H1 (cell line): ENCODE measurements at regions not wholly inside any gene's neighbourhood (a gene's known extent, or its start where the extent isn't known, plus 50 kb on each side); places are given as distances from the start of the nearest gene placed in this dataset.

Source experiments
- CTCF ChIA-PET: fragments of 300-600 bp; sonication (Branson Sonifier 250); formaldehyde crosslinking; loops from one replicate; lab custom pipeline; 2021; ENCODE audit not compliant: partially characterized antibody; lab: Charles Lee
- POLR2A ChIA-PET: fragments of 300-600 bp; sonication (Branson Sonifier 250); formaldehyde crosslinking; loops from one replicate; lab custom pipeline; 2021; ENCODE audit warnings: inconsistent platforms; ENCODE audit not compliant: partially characterized antibody; lab: Charles Lee
- DNase-seq, 2 experiments: peaks; one replicate each; pipeline versions ENCODE4 v3.0.0 to v3.0.0-alpha.2; 2010 to 2022; ENCODE audit warnings: low spot score in 2 of 2, low read depth in 1 of 2, mixed read lengths in 1 of 2
- FAIRE-seq: peaks from 2 replicates; lab custom pipeline; 2011; peaks lifted over from hg19 to GRCh38; lab: Jason Lieb, UNC
- H2AFZ ChIP-seq: 2 replicates; pipeline ENCODE4 v1.8.1; 2012; ENCODE audit warnings: low read length, inconsistent platforms
- H2AK5ac ChIP-seq: 2 replicates; pipeline ENCODE4 v1.6.1; 2013; ENCODE audit warnings: low read depth, low read length
- H2BK120ac ChIP-seq: replicated peaks from 2 replicates; pipeline ENCODE3; 2013; ENCODE audit warnings: low read depth, low read length, inconsistent platforms
- H2BK12ac ChIP-seq: 2 replicates; pipeline ENCODE4 v1.6.1; 2013; ENCODE audit warnings: low read depth, low read length
- H2BK15ac ChIP-seq: 2 replicates; pipeline ENCODE4 v1.6.1; 2013; ENCODE audit warnings: low read length
- H2BK20ac ChIP-seq: 2 replicates; pipeline ENCODE4 v1.6.1; 2013; ENCODE audit warnings: low read length
- H2BK5ac ChIP-seq: 2 replicates; pipeline ENCODE4 v1.6.1; 2013; ENCODE audit warnings: low read depth, low read length
- H3K14ac ChIP-seq: 2 replicates; pipeline ENCODE4 v1.6.1; 2013; ENCODE audit warnings: inconsistent platforms; ENCODE audit not compliant: insufficient read length
- H3K18ac ChIP-seq: 2 replicates; pipeline ENCODE4 v1.6.1; 2013; ENCODE audit warnings: low read length; ENCODE audit errors: extremely low read depth
- H3K23ac ChIP-seq: 2 replicates; pipeline ENCODE4 v1.6.1; 2013; ENCODE audit warnings: inconsistent platforms; ENCODE audit not compliant: insufficient read length
- H3K23me2 ChIP-seq: 2 replicates; pipeline ENCODE4 v1.6.1; 2013; ENCODE audit warnings: low read depth, low read length
- H3K27ac ChIP-seq: 2 replicates; pipeline ENCODE4 v1.6.1; 2011; ENCODE audit warnings: low read depth, low read length, inconsistent platforms
- H3K27me3 ChIP-seq, 4 experiments: replicated peaks in 1 of 4; 1 replicate in 1 of 4; 2 replicates in 3 of 4; pipeline versions ENCODE4 v1.6.1 to v1.8.1; 2011 to 2013; ENCODE audit warnings: low read length in 3 of 4, mild to moderate bottlenecking in 3 of 4, inconsistent platforms in 2 of 4, mixed read lengths in 2 of 4, moderate library complexity in 1 of 4; ENCODE audit not compliant: control insufficient read depth in 3 of 4, insufficient read depth in 3 of 4; ENCODE audit errors: extremely low read depth in 1 of 4
- H3K36me3 ChIP-seq, 4 experiments: 2 replicates each; pipeline versions ENCODE4 v1.6.1 to v1.8.1; 2011 to 2013; ENCODE audit warnings: mild to moderate bottlenecking in 4 of 4, low read length in 3 of 4, moderate library complexity in 2 of 4, control low read depth in 1 of 4, inconsistent platforms in 1 of 4; ENCODE audit not compliant: insufficient read depth in 4 of 4, control insufficient read depth in 2 of 4
- H3K4ac ChIP-seq: replicated peaks from 2 replicates; pipeline ENCODE3; 2013; ENCODE audit warnings: low read length, low read depth, mixed read lengths, inconsistent platforms; ENCODE audit not compliant: insufficient read length
- H3K4me1 ChIP-seq, 4 experiments: replicated peaks in 1 of 4; 1 replicate in 1 of 4; 2 replicates in 3 of 4; pipeline versions ENCODE4 v1.6.1 to v1.8.1; 2011 to 2013; ENCODE audit warnings: low read length in 3 of 4, inconsistent platforms in 2 of 4, mixed read lengths in 1 of 4; ENCODE audit not compliant: insufficient read depth in 4 of 4, control insufficient read depth in 3 of 4
- H3K4me2 ChIP-seq, 2 experiments: 2 replicates each; pipeline versions ENCODE4 v1.6.1 to v1.8.1; 2011 to 2013; ENCODE audit warnings: low read depth in 2 of 2, low read length in 2 of 2, control low read depth in 1 of 2, inconsistent platforms in 1 of 2, mild to moderate bottlenecking in 1 of 2; ENCODE audit not compliant: insufficient read depth in 1 of 2
- H3K4me3 ChIP-seq, 4 experiments: fragments of 200-600, 300-600 bp in 1 of 4; sonication (generic), shearing (Covaris generic), sonication (Bioruptor Twin) in 1 of 4; 2 replicates each; pipeline versions ENCODE4 v1.5.1 to v1.8.1; 2011 to 2016; ENCODE audit warnings: low read length in 4 of 4, low read depth in 3 of 4, control low read depth in 2 of 4, inconsistent platforms in 2 of 4, mild to moderate bottlenecking in 2 of 4, mixed read lengths in 1 of 4, moderate library complexity in 1 of 4; ENCODE audit not compliant: insufficient read depth in 2 of 4; ENCODE audit errors: extremely low read depth in 1 of 4
- H3K56ac ChIP-seq: replicated peaks from 2 replicates; pipeline ENCODE3; 2013; ENCODE audit warnings: low read depth, mild to moderate bottlenecking, mixed read lengths, low read length, inconsistent platforms; ENCODE audit not compliant: insufficient read length
- H3K79me1 ChIP-seq: 2 replicates; pipeline ENCODE4 v1.6.1; 2013; ENCODE audit warnings: low read depth, low read length, control low read depth
- H3K79me2 ChIP-seq, 2 experiments: 2 replicates each; pipeline versions ENCODE4 v1.6.1 to v1.8.1; 2012 to 2013; ENCODE audit warnings: low read length in 2 of 2, mild to moderate bottlenecking in 2 of 2, inconsistent platforms in 1 of 2; ENCODE audit not compliant: insufficient read depth in 2 of 2, control insufficient read depth in 1 of 2
- H3K9ac ChIP-seq, 4 experiments: replicated peaks in 1 of 4; 1 replicate in 1 of 4; 2 replicates in 3 of 4; pipeline versions ENCODE4 v1.6.1 to v1.8.1; 2011 to 2013; ENCODE audit warnings: low read depth in 3 of 4, low read length in 3 of 4, control low read depth in 2 of 4, mild to moderate bottlenecking in 2 of 4, moderate library complexity in 2 of 4, inconsistent platforms in 1 of 4; ENCODE audit errors: extremely low read depth in 1 of 4
- H3K9me3 ChIP-seq, 2 experiments: 2 replicates each; pipeline versions ENCODE4 v1.6.1 to v1.8.1; 2012 to 2013; ENCODE audit warnings: mild to moderate bottlenecking in 2 of 2, moderate library complexity in 2 of 2, control low read depth in 1 of 2, inconsistent platforms in 1 of 2, low read depth in 1 of 2, low read length in 1 of 2, mixed read lengths in 1 of 2; ENCODE audit not compliant: insufficient read depth in 2 of 2
- H4K20me1 ChIP-seq, 2 experiments: replicated peaks in 1 of 2; 2 replicates each; pipeline versions ENCODE3 to v1.8.1; 2011 to 2013; ENCODE audit warnings: inconsistent platforms in 2 of 2, low read length in 2 of 2, mild to moderate bottlenecking in 1 of 2; ENCODE audit not compliant: insufficient read depth in 2 of 2, control insufficient read depth in 1 of 2
- H4K5ac ChIP-seq: 2 replicates; pipeline ENCODE4 v1.6.1; 2013; ENCODE audit warnings: low read length, low read depth, mixed read lengths, inconsistent platforms; ENCODE audit not compliant: insufficient read length
- H4K8ac ChIP-seq: 2 replicates; pipeline ENCODE4 v1.8.0; 2013; ENCODE audit warnings: mild to moderate bottlenecking, moderate library complexity, low read length, inconsistent platforms; ENCODE audit not compliant: insufficient read depth; ENCODE audit errors: extremely low read depth
- H4K91ac ChIP-seq: replicated peaks from 2 replicates; pipeline ENCODE3; 2013; ENCODE audit warnings: low read length, mixed read lengths, inconsistent platforms; ENCODE audit not compliant: insufficient read length
- HDAC2 ChIP-seq, 2 experiments: fragments of 300-600 bp in 1 of 2; sonication (generic) in 1 of 2; IDR thresholded peaks; 2 replicates each; pipeline ENCODE4 v1.6.1; 2011 to 2012; ENCODE audit warnings: low read depth in 2 of 2, low read length in 2 of 2, mild to moderate bottlenecking in 2 of 2, moderate library complexity in 2 of 2, borderline replicate concordance in 1 of 2, inconsistent platforms in 1 of 2
- WGBS, 2 experiments: shearing (Covaris generic) in 1 of 2; methylation state at CpG; one replicate each; pipeline versions ENCODE4 v1.1.6 to v1.1.7; 2013 to 2015; ENCODE audit warnings: low lambda C conversion rate in 2 of 2, mixed read lengths in 2 of 2, inconsistent platforms in 1 of 2, low coverage in 1 of 2, missing lambda C conversion rate in 1 of 2; ENCODE audit not compliant: insufficient replicate concordance in 2 of 2, insufficient coverage in 1 of 2, insufficient read length in 1 of 2; ENCODE audit errors: extremely low coverage in 1 of 2, missing lambda C conversion rate in 1 of 2; 5-methylcytosine and 5-hydroxymethylcytosine counted together

DNA sequence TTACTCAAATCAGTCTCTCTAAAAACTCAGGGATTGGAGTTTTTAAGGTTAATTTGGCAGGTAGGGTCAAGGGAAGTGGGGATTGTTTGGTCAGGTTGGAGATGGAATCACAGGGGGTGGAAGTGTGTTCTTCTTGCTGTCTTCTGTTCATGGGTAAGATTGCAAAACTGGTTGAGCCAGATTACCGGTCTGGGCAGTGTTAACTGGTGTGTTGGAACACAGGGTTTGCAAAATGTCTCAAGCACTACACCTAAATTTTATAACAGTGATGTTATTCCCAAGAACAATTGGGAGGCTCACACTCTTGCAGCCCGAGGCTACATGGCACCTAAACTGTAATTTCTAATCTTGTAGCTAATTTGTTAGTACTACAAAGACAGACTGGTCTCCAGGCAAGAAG lies 425.4 kb downstream of the PLOD2 start:
- Histone ChIP-seq H3K14ac (no peak overlapping the region), H2BK120ac (no peak overlapping the region), H3K27me3 (no peaks in the 10 kb centered on the region), H2AK5ac (no peak overlapping the region), H3K23ac (no peak overlapping the region), H4K91ac (no peak overlapping the region), H3K18ac (no peak overlapping the region), H3K79me2 (no peaks in the 10 kb centered on the region), H3K27ac (no peak overlapping the region), H3K79me1 (no peaks in the 10 kb centered on the region), H2AFZ (no peak overlapping the region), H2BK15ac (no peak overlapping the region), H3K36me3 (no peaks in the 10 kb centered on the region), H2BK12ac (no peak overlapping the region), H3K4me1 (no peaks in the 10 kb centered on the region), H3K4ac (no peak overlapping the region), H3K56ac (no peak overlapping the region), H4K5ac (no peak overlapping the region), H3K9me3 (no peaks in the 10 kb centered on the region), H2BK5ac (no peak overlapping the region), H3K23me2 (no peaks in the 10 kb centered on the region), H4K20me1 (no peaks in the 10 kb centered on the region), H3K4me2 (no peak overlapping the region), H2BK20ac (no peak overlapping the region), H3K9ac (no peak overlapping the region), H3K4me3 (no peak overlapping the region), H4K8ac (no peak overlapping the region)
- 95% methylated on average over 2 of the region's 2 CpGs; no CpG with 5 or more reads in 1 of the 2 experiments for WGBS, 2 experiments
- FAIRE-seq (no peak), DNase-seq (no peak)
- POLR2A ChIA-PET, result no interaction called here
- CTCF ChIA-PET, result no interaction called here
- no peak for TF ChIP-seq HDAC2 (IDR thresholded peaks at IDR 0.05; ENCODE audit: borderline replicate concordance in 1 of 2, low read depth in 2 of 2, low read length in 2 of 2)
